ENCODE measurements at regions not wholly inside any gene's neighbourhood (a gene's known extent, or its start where the extent isn't known, plus 50 kb on each side); places are given as distances from the start of the nearest gene placed in this dataset.

DNA sequence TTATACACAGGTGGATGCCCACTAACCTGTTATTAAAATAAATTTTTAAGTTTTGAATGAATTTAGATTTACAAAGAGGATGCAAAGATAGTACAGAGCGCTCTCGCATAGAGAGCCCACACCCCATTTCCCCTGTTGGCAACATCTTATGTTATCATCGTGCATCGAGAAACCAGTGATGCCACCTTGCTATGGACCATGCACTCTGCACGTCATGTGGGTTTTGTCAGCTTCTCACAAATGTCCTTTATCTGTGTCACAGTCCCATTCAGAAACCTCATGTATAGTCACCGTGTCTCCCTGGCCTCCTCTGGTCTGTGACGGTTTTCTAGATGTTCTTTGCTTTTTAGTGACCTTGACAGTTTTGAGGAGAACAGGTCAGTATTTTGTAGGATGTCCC is 60.0 kb downstream of the ING1 start:
- peaks cover 0 to 12% of the 10 kb centered on the region in 2 experiments for H3K27me3 ChIP-seq (replicated peaks in 1 of 2; ENCODE audit: control insufficient read depth in 2 of 2, extremely low read depth in 1 of 2, insufficient read depth in 2 of 2, low read length in 1 of 2)
- Mint-ChIP-seq H3K27ac (no peak overlapping the region), H3K4me1 (no peaks in the 10 kb centered on the region), H3K9me3 (no peaks in the 10 kb centered on the region), H3K27me3 (peaks cover 11 to 17% of the 10 kb centered on the region in 2 donors), H3K4me3 (no peak overlapping the region), H3K36me3 (no peaks in the 10 kb centered on the region)
- ChIA-PET POLR2A (no interaction called here), CTCF (no interaction called here)
- H3K4me3 ChIP-seq (ENCODE audit: control insufficient read depth in 1 of 2, extremely low read depth in 1 of 2, low read length in 1 of 2): no peak overlapping the region
- DNase-seq: no peak
- H3K9me3 ChIP-seq: no peaks in the 10 kb centered on the region
- no peak for ATAC-seq (replicated peaks in 1 of 4)
- no peaks in the 10 kb centered on the region for H3K4me1 ChIP-seq (ENCODE audit: control insufficient read depth in 1 of 2, extremely low read depth in 1 of 2, insufficient read depth in 2 of 2, low read length in 2 of 2)
- no peak overlapping the region for H3K27ac ChIP-seq (ENCODE audit: low read length)
- no peaks in the 10 kb centered on the region for H3K36me3 ChIP-seq (ENCODE audit: control insufficient read depth in 2 of 2, extremely low read depth in 1 of 2, insufficient read depth in 1 of 2, low read length in 1 of 2)
- WGBS (ENCODE audit: insufficient coverage): 83% methylated on average over 7 of the region's 7 CpGs

DNA sequence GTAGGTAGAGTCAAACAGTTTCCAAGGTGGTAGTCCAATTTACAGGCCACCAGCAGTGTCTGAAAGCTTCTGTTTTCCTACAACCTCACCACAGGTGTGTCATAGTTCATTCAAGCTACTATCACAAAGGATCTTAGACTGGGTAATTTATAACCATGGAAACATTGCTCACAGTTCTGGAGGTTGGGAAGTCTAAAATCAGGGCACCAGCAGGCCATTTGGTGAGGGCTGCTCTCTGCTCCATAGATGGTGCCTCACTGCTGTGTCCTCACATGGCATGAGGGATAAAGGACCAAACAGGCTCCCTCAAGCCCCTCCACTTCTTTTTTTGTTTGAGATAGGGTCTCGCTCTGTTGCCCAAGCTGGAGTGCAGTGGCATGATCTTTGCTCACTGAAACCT is 60.6 kb downstream of the ING1 start:
- Mint-ChIP-seq H3K4me3 (no peak overlapping the region), H3K4me1 (no peaks in the 10 kb centered on the region), H3K27me3 (peaks cover 11 to 17% of the 10 kb centered on the region in 2 donors), H3K27ac (no peak overlapping the region), H3K9me3 (no peaks in the 10 kb centered on the region), H3K36me3 (no peaks in the 10 kb centered on the region)
- ChIA-PET POLR2A (no interaction called here), CTCF (no interaction called here)
- Histone ChIP-seq H3K27me3 (replicated peaks in 1 of 2; ENCODE audit: control insufficient read depth in 2 of 2, extremely low read depth in 1 of 2, insufficient read depth in 2 of 2, low read length in 1 of 2) (peaks cover 0 to 12% of the 10 kb centered on the region in 2 experiments), H3K27ac (ENCODE audit: low read length) (no peak overlapping the region), H3K9me3 (no peaks in the 10 kb centered on the region), H3K4me1 (ENCODE audit: control insufficient read depth in 1 of 2, extremely low read depth in 1 of 2, insufficient read depth in 2 of 2, low read length in 2 of 2) (no peaks in the 10 kb centered on the region), H3K4me3 (ENCODE audit: control insufficient read depth in 1 of 2, extremely low read depth in 1 of 2, low read length in 1 of 2) (no peak overlapping the region), H3K36me3 (ENCODE audit: control insufficient read depth in 2 of 2, extremely low read depth in 1 of 2, insufficient read depth in 1 of 2, low read length in 1 of 2) (no peaks in the 10 kb centered on the region)
- 67% methylated on average over 1 of the region's 1 CpG for WGBS (ENCODE audit: insufficient coverage)
- ATAC-seq (replicated peaks in 1 of 4) (no peak), DNase-seq (no peak)

DNA sequence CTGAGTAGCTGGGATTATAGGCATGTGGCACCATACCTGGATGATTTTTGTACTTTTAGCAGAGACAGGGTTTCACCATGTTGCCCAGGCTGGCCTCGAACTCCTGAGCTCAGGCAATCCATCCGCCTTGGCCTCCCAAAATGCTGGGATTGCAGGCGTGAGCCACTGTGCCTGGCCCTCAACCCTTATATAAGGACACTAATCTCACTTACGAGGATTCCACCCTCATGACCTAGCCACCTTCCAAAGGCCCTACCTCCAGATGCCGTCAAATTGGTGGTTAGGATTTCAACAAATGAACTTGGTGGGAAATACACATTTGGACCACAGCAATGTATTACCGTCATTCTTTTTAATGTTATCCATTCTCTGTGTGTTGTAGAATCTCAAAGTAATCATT is 61.0 kb downstream of the ING1 start:
- H3K36me3 Mint-ChIP-seq: no peaks in the 10 kb centered on the region
- H3K4me3 Mint-ChIP-seq: no peak overlapping the region
- no peak overlapping the region for H3K4me3 ChIP-seq (ENCODE audit: control insufficient read depth in 1 of 2, extremely low read depth in 1 of 2, low read length in 1 of 2)
- no peaks in the 10 kb centered on the region for H3K4me1 ChIP-seq (ENCODE audit: control insufficient read depth in 1 of 2, extremely low read depth in 1 of 2, insufficient read depth in 2 of 2, low read length in 2 of 2)
- no peaks in the 10 kb centered on the region for H3K9me3 ChIP-seq
- ChIA-PET CTCF (no interaction called here), POLR2A (no interaction called here)
- 80% methylated on average over 1 of the region's 6 CpGs for WGBS (ENCODE audit: insufficient coverage)
- peaks cover 11 to 17% of the 10 kb centered on the region in 2 donors for H3K27me3 Mint-ChIP-seq
- H3K27ac Mint-ChIP-seq: no peak overlapping the region
- H3K36me3 ChIP-seq (ENCODE audit: control insufficient read depth in 2 of 2, extremely low read depth in 1 of 2, insufficient read depth in 1 of 2, low read length in 1 of 2): no peaks in the 10 kb centered on the region
- no peaks in the 10 kb centered on the region for H3K4me1 Mint-ChIP-seq
- H3K9me3 Mint-ChIP-seq: no peaks in the 10 kb centered on the region
- DNase-seq (no peak), ATAC-seq (replicated peaks in 1 of 4) (no peak)
- H3K27me3 ChIP-seq (replicated peaks in 1 of 2; ENCODE audit: control insufficient read depth in 2 of 2, extremely low read depth in 1 of 2, insufficient read depth in 2 of 2, low read length in 1 of 2): peaks cover 0 to 12% of the 10 kb centered on the region in 2 experiments
- no peak overlapping the region for H3K27ac ChIP-seq (ENCODE audit: low read length)

DNA sequence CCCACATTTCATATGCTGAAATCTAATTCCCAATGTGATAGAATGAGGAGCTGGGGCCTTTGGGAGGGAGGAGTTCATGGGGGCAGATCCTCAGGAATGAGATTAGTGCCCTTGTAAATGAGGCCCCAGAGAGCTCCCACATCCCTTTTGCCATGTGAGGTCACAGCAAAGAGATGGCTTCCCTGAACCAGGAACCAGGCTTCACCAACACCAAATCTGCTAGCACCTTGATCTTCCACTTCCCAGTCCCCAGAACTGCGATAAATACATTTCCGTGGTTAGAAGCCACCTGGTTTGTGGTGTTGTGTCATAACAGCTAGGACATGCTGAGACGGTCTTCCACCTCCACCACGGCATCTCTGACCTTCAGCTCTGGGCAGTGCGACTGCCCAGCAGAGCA is 62.1 kb downstream of the ING1 start:
- Histone ChIP-seq H3K4me3 (ENCODE audit: control insufficient read depth in 1 of 2, extremely low read depth in 1 of 2, low read length in 1 of 2) (no peak overlapping the region), H3K27ac (ENCODE audit: low read length) (no peak overlapping the region), H3K36me3 (ENCODE audit: control insufficient read depth in 2 of 2, extremely low read depth in 1 of 2, insufficient read depth in 1 of 2, low read length in 1 of 2) (no peaks in the 10 kb centered on the region), H3K4me1 (ENCODE audit: control insufficient read depth in 1 of 2, extremely low read depth in 1 of 2, insufficient read depth in 2 of 2, low read length in 2 of 2) (no peaks in the 10 kb centered on the region), H3K27me3 (replicated peaks in 1 of 2; ENCODE audit: control insufficient read depth in 2 of 2, extremely low read depth in 1 of 2, insufficient read depth in 2 of 2, low read length in 1 of 2) (peaks cover 0 to 9% of the 10 kb centered on the region in 2 experiments), H3K9me3 (no peaks in the 10 kb centered on the region)
- Mint-ChIP-seq H3K36me3 (no peaks in the 10 kb centered on the region), H3K27ac (no peak overlapping the region), H3K4me3 (no peak overlapping the region), H3K4me1 (no peaks in the 10 kb centered on the region), H3K9me3 (no peaks in the 10 kb centered on the region), H3K27me3 (peaks cover 12 to 17% of the 10 kb centered on the region in 2 donors)
- DNase-seq: no peak
- no peak for ATAC-seq (replicated peaks in 1 of 4)
- WGBS (ENCODE audit: insufficient coverage): no CpG with 5 or more reads among the region's 5 CpGs
- POLR2A ChIA-PET: no interaction called here
- CTCF ChIA-PET: no interaction called here

DNA sequence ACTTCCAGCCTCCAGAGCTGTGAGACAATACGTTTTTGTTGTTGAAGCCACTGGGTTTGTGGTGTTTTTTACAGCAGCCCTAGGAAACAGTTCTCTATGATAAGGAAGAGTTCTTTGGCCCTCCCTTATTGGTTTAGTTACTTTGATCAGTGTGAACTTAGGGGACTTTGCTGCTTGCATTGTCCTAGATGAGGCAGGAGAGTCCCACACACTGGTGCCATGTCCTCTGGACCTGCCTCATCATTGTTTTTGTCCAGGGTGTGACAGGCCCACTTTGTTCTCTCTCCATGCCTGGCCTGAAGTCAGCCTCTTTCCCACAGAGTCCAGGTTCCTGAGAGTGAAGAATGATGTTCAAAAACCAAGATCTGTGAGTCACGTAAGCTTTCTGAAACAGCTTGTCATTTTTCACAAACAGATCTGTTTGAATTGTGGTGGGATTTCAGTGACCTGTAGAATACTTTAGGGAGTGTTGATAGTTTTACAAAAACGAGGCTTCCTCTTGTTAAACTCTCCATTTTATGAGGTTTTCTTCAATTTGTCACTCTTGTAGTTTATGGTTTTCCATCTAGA is 63.8 kb downstream of the ING1 start:
- H3K9me3 Mint-ChIP-seq: peaks cover 0 to 7% (median 1%) of the 10 kb centered on the region in 3 donors
- no peak overlapping the region for H3K27ac ChIP-seq (ENCODE audit: low read length)
- ChIA-PET CTCF (no interaction called here), POLR2A (no interaction called here)
- DNase-seq: no peak
- no peaks in the 10 kb centered on the region for H3K9me3 ChIP-seq
- no peaks in the 10 kb centered on the region for H3K4me1 Mint-ChIP-seq
- ATAC-seq (replicated peaks in 1 of 4): no peak
- WGBS (ENCODE audit: insufficient coverage): 60% methylated on average over 1 of the region's 3 CpGs
- no peak overlapping the region for H3K4me3 ChIP-seq (ENCODE audit: control insufficient read depth in 1 of 2, extremely low read depth in 1 of 2, low read length in 1 of 2)
- no peaks in the 10 kb centered on the region for H3K36me3 ChIP-seq (ENCODE audit: control insufficient read depth in 2 of 2, extremely low read depth in 1 of 2, insufficient read depth in 1 of 2, low read length in 1 of 2)
- no peak overlapping the region for H3K4me3 Mint-ChIP-seq
- no peaks in the 10 kb centered on the region for H3K4me1 ChIP-seq (ENCODE audit: control insufficient read depth in 1 of 2, extremely low read depth in 1 of 2, insufficient read depth in 2 of 2, low read length in 2 of 2)
- H3K27me3 ChIP-seq (replicated peaks in 1 of 2; ENCODE audit: control insufficient read depth in 2 of 2, extremely low read depth in 1 of 2, insufficient read depth in 2 of 2, low read length in 1 of 2): peaks cover 0 to 10% of the 10 kb centered on the region in 2 experiments
- no peak overlapping the region for H3K27ac Mint-ChIP-seq
- peaks cover 11 to 12% of the 10 kb centered on the region in 2 donors for H3K27me3 Mint-ChIP-seq
- peaks cover under 1% of the 10 kb centered on the region for H3K36me3 Mint-ChIP-seq

DNA sequence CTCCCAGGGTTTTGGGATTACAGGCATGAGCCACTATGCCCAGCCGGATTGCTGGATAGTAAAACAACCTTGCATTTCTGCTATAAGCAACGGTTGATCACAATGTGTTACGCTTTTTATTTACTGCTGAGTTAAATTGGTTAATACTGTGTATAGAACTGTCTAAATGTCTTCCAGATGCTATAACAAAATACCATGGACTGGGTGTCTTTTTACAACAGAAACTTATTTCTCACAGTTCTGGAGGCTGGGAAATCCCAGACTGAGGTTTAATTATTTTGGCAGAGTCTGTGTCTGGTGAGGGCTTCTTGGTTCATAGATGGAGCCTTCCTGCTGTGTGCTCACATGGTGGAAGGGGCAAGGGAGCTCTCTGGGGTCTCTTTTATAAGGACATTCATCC is 65.5 kb downstream of the ING1 start:
- H3K4me3 Mint-ChIP-seq: no peak overlapping the region
- ChIA-PET CTCF (no interaction called here), POLR2A (no interaction called here)
- H3K36me3 ChIP-seq (ENCODE audit: control insufficient read depth in 2 of 2, extremely low read depth in 1 of 2, insufficient read depth in 1 of 2, low read length in 1 of 2): no peaks in the 10 kb centered on the region
- WGBS (ENCODE audit: insufficient coverage): 100% methylated on average over 1 of the region's 3 CpGs
- peaks cover 0 to 10% of the 10 kb centered on the region in 2 experiments for H3K27me3 ChIP-seq (replicated peaks in 1 of 2; ENCODE audit: control insufficient read depth in 2 of 2, extremely low read depth in 1 of 2, insufficient read depth in 2 of 2, low read length in 1 of 2)
- H3K4me3 ChIP-seq (ENCODE audit: control insufficient read depth in 1 of 2, extremely low read depth in 1 of 2, low read length in 1 of 2): no peak overlapping the region
- peaks cover 4% of the 10 kb centered on the region for H3K36me3 Mint-ChIP-seq
- no peaks in the 10 kb centered on the region for H3K4me1 Mint-ChIP-seq
- no peak overlapping the region for H3K27ac ChIP-seq (ENCODE audit: low read length)
- peaks cover 14 to 17% of the 10 kb centered on the region in 2 donors for H3K27me3 Mint-ChIP-seq
- H3K27ac Mint-ChIP-seq: no peak overlapping the region
- no peak for DNase-seq
- no peaks in the 10 kb centered on the region for H3K9me3 ChIP-seq
- no peak for ATAC-seq (replicated peaks in 1 of 4)
- no peaks in the 10 kb centered on the region for H3K4me1 ChIP-seq (ENCODE audit: control insufficient read depth in 1 of 2, extremely low read depth in 1 of 2, insufficient read depth in 2 of 2, low read length in 2 of 2)
- H3K9me3 Mint-ChIP-seq: peaks cover 0 to 18% (median 5%) of the 10 kb centered on the region in 3 donors

DNA sequence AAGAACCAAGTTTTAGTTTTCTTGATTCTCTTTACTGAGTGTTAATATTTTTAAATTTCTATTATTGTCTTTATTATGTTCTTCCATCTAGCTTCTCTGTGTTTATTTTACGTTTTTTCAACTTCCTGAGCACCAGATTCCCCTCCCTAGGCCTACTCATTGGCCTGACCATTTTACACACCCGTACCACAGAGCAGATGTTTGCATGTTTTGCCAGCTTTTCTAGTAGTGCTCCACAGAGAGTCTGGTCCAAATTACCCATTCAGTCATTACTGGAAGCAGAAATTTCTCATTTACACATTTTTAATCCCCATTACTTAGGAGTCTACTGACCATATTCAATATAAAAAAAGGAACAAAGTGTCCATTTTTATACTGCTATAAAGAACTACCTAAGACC is 66.9 kb downstream of the ING1 start:
- Histone ChIP-seq H3K4me1 (ENCODE audit: control insufficient read depth in 1 of 2, extremely low read depth in 1 of 2, insufficient read depth in 2 of 2, low read length in 2 of 2) (no peaks in the 10 kb centered on the region), H3K36me3 (ENCODE audit: control insufficient read depth in 2 of 2, extremely low read depth in 1 of 2, insufficient read depth in 1 of 2, low read length in 1 of 2) (no peaks in the 10 kb centered on the region), H3K9me3 (no peaks in the 10 kb centered on the region), H3K27ac (ENCODE audit: low read length) (no peak overlapping the region), H3K4me3 (ENCODE audit: control insufficient read depth in 1 of 2, extremely low read depth in 1 of 2, low read length in 1 of 2) (no peak overlapping the region), H3K27me3 (replicated peaks in 1 of 2; ENCODE audit: control insufficient read depth in 2 of 2, extremely low read depth in 1 of 2, insufficient read depth in 2 of 2, low read length in 1 of 2) (peaks cover 0 to 10% of the 10 kb centered on the region in 2 experiments)
- 83% methylated on average over 1 of the region's 2 CpGs for WGBS (ENCODE audit: insufficient coverage)
- no peak for DNase-seq
- ChIA-PET POLR2A (interaction anchor here in 1 of 2 donors (0.6 kb wide), 1 partner anchor 215 kb away, joined by 3 read pairs; no protein-coding TSS in a partner anchor), CTCF (no interaction called here)
- peaks cover 14 to 18% of the 10 kb centered on the region in 2 donors for H3K27me3 Mint-ChIP-seq
- H3K27ac Mint-ChIP-seq: no peak overlapping the region
- peaks cover 0 to 18% (median 5%) of the 10 kb centered on the region in 3 donors for H3K9me3 Mint-ChIP-seq
- ATAC-seq (replicated peaks in 1 of 4): no peak
- H3K4me1 Mint-ChIP-seq: no peaks in the 10 kb centered on the region
- H3K4me3 Mint-ChIP-seq: no peak overlapping the region
- peaks cover 4% of the 10 kb centered on the region for H3K36me3 Mint-ChIP-seq

All from T-cell (primary cell).